Dermis microvascular lymphatic vessel endothelial cell (primary cell): ENCODE measurements at regions not wholly inside any gene's neighbourhood (a gene's known extent, or its start where the extent isn't known, plus 50 kb on each side); places are given as distances from the start of the nearest gene placed in this dataset.

Experiments used
- DNase-seq, 2 donors: peaks; one replicate each; pipeline versions ENCODE4 v3.0.0 to v3.0.0-alpha.2; 2010; ENCODE audit warnings: low read depth in 2 of 2

- DNase-seq, result no peak
Observed at GRCh38 chr4:188550296-188550695, 411.1 kb downstream of the TRIML1 start.

- DNase-seq, result no peak
Observed at GRCh38 chr4:188551156-188551555, 411.9 kb downstream of the TRIML1 start.

- DNase-seq, result no peak
Observed at GRCh38 chr4:188552741-188553275, 413.6 kb downstream of the TRIML1 start.

- DNase-seq, result no peak
Observed at GRCh38 chr4:188554413-188554812, 415.2 kb downstream of the TRIML1 start.

- DNase-seq, result no peak
Observed at GRCh38 chr4:188573104-188573503, 433.9 kb downstream of the TRIML1 start.

DNA sequence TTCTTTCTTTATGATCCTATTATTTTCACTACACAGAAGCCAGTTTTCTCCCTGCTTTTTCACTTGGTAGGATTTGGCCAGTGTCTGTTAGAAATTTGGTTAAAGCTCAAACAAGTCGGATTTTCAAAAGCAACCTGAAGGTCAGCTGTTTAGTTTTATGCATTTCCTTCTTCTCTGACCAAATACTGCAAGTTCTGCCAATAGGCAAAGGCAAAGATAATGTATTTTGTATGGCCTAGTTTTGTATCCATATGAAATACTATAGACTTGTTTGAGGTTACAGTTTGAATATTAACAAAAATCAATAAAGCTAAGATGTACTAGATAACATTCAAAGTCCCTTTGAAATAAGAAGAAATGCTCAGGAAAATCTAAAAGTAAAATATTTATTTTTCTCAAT is 439.4 kb downstream of the TRIML1 start:
- no peak for DNase-seq

- no peak for DNase-seq
Observed at GRCh38 chr4:188596021-188596420, 456.8 kb downstream of the TRIML1 start.

- no peak for DNase-seq
Observed at GRCh38 chr4:188603646-188604045, 464.4 kb downstream of the TRIML1 start.

DNA sequence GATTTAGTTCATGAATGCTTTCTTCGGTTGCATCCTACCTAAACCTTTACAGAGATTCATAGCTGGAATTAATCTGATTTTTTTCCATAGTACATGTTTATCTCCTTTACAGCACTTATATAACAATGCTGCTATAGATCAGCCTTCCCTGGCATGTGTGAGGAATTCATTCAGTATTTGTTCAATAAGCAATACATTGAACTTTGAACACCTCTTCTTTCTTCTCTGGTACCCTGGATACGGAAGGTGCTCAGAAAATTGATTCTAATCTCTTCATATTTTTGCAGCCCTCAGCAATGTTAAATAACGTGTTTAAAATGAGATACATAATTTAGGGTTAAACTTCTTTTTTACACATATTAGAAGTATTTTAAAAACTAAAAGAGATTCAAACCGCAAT is 467.4 kb downstream of the TRIML1 start:
- DNase-seq, result no peak

DNA sequence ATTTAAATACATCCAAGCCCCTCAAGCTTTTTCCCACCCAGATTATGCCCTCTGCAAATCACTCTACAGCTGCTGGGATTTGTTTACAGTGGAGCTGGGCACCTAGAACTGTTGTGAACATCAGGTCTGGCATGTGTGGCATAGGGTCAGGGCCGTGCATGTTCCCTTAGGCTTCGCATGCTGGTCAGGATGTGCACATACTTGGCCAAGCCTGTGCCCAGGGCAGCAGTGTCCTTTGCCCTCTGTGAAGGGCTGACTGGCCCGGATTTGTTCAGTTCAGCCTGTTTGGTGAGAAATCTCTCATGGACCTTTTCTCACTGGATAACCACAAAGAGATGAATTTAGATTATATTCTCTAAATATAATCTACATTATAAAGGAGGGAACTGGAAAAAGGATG is 471.9 kb downstream of the TRIML1 start:
- no peak for DNase-seq

DNA sequence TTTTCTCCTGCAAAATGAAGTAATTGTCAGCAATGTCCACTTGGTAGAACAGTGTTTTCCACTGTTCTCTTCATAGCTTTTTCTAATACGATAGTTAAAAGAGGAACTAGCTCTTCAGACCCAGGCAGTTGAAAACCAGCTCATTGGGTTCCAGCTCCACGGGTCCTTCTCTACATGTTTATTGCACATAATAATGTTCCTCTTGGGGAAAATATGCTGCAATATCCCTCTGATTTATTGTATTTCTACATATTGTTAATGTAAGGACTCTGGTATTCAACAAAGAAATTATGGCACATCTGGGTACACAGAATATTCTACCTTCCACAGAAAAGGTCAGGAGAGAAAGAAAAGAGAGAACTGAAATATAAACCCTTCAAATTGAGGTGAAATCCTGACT is 473.4 kb downstream of the TRIML1 start:
- DNase-seq, result no peak

DNA sequence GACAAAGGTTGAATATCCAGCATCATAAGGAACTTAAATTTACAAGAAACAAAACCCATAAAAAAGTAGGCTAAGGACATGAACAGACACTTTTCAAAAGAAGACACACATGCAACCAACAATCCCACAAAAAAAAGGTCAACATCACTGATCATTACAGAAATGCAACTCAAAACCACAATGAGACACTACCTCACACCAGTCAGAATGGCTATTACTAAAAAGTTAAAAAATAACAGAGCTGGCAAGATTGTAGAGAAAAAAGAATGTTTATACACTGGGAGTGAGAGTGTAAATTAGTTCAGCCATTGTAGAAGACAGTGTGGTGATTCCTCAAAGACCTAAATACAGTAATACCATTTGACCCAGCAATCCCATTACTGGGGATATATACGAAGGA is 474.7 kb downstream of the TRIML1 start:
- DNase-seq, result no peak

GRCh38 chr4:188619456-188620149 is 480.4 kb downstream of the TRIML1 start:
- DNase-seq, result no peak

DNA sequence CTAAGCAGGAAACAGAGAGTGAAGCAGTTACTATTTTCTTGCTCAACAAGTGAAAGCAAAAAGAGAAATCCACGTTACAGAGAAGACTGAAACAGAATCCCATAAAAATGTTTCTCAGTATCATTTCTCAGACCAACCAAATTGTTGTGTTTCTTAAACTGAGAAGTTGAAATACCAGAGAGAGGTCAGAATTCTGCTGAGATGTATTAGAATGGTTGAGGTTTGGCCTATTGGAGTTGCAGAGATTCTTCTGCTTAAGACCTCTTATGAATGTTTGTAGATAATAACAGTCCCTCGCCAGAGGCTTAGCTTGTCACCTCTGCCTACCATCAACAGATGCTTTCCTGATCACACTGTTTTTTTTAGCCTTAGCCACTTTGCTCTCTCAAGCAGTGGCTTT is 481.4 kb downstream of the TRIML1 start:
- DNase-seq, result no peak

GRCh38 chr4:188623314-188623854 is 484.1 kb downstream of the TRIML1 start:
- DNase-seq, result no peak

GRCh38 chr4:188624370-188624769 is 485.1 kb downstream of the TRIML1 start:
- DNase-seq, result no peak

GRCh38 chr4:188627892-188628291 is 488.7 kb downstream of the TRIML1 start:
- no peak for DNase-seq

GRCh38 chr4:188639479-188640100 is 500.3 kb downstream of the TRIML1 start:
- no peak for DNase-seq

DNA sequence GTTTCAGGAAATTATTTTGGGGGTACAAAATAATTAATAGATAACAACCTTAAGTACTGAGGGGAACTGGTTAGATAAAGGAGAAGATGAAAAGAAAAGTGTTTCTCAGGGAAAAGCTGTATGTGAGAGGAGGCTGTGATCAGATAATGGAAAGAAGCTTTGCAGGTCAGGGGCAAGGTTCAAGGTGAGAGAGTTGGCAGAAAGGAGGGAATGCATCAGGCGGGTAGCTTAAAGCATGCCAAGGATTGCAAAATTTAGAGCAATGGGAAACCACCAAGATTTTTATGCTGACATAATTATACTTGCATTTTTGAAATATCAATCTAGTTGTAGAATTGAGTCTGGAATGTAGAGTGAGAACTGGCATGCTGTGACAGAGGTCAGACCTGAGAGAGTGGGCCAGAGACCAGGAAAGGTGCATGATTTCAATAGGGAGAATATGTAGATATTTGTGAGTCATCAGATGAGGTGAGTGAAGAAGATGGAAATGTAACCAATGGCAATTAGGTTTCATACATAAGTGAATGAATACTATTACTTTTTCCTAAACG is 508.7 kb downstream of the TRIML1 start:
- DNase-seq, result no peak

DNA sequence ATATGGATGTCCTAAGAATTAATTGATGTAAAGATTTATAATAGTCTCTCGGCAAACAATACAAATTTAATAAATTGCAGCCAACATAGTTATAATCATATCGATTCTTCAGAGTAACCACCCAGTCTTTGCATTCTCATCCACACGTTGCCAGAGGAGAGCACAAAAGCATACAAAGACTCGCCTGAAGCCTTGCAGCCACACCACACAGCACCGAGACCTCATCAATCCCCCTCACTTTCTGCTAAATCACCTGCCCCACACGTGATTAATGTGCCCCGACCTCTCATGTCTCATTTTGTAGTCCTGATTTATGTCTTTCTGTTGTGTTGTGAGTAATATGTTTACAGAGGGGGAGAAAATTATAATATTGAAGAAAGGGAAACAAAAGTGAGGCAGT is 510.4 kb downstream of the TRIML1 start:
- no peak for DNase-seq

DNA sequence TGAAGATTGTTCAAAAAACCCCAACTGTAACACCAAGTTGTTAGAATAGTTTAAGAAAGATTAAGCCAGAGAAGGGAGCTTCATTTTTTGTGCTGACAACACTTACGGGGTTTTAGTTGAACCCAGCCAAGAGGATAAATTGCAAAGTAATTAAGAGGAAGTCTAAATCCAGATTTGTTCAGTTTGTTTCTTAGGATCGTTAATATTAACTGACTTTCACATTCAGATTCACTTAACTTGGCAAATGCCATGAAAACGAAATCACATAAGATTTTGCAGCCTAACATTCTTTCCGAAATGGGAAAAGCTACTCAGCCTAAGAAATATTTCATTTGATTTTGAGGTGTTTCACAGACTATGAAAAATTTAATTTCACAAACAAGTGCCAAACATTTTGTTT is 511.3 kb downstream of the TRIML1 start:
- DNase-seq, result no peak

- DNase-seq, result no peak
Observed at GRCh38 chr4:188657365-188657764, 518.1 kb downstream of the TRIML1 start.
